ENCODE measurements at regions not wholly inside any gene's neighbourhood (a gene's known extent, or its start where the extent isn't known, plus 50 kb on each side); places are given as distances from the start of the nearest gene placed in this dataset.

DNA sequence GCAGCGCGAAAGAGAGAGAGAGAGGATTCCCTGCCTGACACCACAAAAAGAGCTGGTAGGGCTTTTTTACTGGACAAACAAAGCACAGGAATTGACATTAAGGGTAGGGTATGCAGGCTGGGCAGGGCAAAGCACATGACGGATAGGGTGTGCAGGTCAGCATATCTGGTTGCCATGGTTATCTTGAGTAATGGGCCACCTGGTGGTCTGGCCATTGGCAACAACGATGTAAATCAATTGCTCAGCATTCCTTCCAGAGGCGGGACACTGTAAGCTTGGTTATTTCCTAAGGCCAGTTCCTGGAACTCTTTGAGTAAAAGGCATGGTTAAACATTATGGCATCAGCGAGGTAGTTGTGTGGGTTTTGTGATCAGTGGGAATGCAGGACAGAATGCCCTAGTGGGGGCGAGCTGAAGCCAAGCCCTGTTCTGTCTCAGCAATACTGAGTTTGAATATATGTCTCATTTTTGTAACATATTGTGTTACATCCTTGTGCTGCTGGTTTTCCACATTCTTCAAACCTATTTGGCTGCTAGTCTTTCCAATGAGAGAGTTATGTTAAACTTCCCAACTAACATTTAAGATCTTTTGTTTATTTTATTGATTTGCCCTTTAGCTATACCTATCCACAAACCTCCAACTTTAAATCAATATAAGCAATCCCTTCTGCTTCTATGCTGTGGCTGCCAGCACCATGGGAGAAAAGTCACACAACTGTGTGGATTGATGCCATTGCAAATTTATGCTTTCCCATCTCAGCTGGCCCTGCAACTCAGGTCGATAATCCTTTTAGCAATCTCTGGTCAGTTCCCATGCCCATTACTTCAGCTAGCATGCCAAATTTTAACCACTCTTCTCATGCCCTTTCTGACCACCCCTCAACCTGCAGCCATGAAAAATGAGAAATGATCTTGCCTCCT lies 396.7 kb upstream of the PDE3A start:
- DNase-seq: no peak
- Histone ChIP-seq H3K9me3 (replicated peaks) (no peaks in the 10 kb centered on the region), H3K27ac (replicated peaks) (no peak overlapping the region), H3K27me3 (ENCODE audit: low read depth) (no peaks in the 10 kb centered on the region), H3K4me3 (no peak overlapping the region), H3K4me1 (peaks cover 16% of the 10 kb centered on the region), H3K36me3 (no peaks in the 10 kb centered on the region)
- TF ChIP-seq, protein P1, sequence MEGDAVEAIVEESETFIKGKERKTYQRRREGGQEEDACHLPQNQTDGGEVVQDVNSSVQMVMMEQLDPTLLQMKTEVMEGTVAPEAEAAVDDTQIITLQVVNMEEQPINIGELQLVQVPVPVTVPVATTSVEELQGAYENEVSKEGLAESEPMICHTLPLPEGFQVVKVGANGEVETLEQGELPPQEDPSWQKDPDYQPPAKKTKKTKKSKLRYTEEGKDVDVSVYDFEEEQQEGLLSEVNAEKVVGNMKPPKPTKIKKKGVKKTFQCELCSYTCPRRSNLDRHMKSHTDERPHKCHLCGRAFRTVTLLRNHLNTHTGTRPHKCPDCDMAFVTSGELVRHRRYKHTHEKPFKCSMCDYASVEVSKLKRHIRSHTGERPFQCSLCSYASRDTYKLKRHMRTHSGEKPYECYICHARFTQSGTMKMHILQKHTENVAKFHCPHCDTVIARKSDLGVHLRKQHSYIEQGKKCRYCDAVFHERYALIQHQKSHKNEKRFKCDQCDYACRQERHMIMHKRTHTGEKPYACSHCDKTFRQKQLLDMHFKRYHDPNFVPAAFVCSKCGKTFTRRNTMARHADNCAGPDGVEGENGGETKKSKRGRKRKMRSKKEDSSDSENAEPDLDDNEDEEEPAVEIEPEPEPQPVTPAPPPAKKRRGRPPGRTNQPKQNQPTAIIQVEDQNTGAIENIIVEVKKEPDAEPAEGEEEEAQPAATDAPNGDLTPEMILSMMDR (IDR thresholded peaks at IDR 0.05; ENCODE audit: borderline replicate concordance): no peak
- intact Hi-C loops (cut with micrococcal nuclease): no loop called here

DNA sequence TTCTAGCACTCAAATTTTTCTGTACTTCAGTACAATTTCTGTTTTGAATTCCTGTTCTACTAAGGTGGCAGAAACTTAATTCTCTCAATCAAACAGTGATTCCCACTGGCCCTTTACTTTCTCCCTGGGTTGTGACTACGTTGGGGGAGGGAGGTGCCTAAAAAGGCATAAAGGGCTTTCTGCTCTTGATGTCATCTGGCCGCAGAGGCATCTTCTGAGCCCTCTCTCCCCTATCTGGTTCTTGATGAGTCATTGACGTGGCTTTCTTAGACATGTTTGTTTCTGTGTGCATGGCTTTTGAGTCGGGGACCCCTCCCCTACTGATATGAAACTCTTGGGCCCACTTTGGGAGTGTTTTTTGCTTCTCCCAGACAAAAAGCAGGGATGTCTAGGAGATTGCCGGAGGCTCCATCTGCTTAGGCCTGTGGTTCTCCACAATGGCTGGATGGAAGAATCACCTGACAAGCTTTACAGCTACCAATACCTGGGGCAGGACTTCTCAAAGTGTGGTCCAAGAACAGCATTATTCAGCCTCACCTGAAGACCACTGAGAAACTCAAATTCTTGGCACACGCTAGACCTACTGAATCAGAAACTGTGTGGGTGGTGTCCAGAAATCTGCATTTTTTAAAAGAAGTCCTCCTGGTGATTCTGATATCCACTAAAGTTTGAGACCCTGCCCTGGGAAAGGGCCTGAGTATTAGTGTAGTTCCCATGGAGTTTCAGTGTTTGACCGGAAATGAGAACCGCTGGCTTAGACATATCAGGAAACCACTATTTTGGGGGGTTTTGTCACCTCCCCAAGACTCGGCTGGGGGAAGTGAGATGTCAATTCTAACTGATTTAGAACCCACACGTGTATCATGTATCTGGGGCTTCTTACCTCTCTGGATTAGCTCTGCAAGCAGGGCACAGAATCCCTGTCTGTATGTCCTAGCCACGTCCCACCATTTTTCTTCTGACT lies 395.7 kb upstream of the PDE3A start:
- intact Hi-C loops (cut with micrococcal nuclease): no loop called here
- no peak for DNase-seq
- Histone ChIP-seq H3K4me1 (peaks cover 16% of the 10 kb centered on the region), H3K27me3 (ENCODE audit: low read depth) (no peaks in the 10 kb centered on the region), H3K4me3 (no peak overlapping the region), H3K27ac (replicated peaks) (no peak overlapping the region), H3K9me3 (replicated peaks) (no peaks in the 10 kb centered on the region), H3K36me3 (no peaks in the 10 kb centered on the region)
- TF ChIP-seq, protein P1 (IDR thresholded peaks at IDR 0.05; ENCODE audit: borderline replicate concordance): no peak

DNA sequence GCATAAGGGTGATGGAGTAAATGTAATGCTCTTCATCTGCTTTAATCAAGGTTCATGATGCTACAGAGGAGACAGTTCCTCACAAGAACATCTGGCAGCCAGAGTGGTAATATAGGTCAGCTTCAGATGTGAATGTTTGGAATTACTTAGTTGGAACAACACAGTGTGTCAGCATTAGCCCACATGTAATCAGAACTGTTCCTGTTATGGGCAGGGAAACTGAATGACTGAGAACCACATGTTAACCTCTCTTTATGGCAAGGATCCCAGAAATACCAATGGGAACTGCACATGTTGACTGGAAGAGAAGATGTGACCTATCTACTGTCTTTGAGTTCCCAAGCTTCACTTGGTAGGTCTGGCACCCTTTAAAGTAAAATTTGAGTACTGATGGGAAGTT lies 390.1 kb upstream of the PDE3A start:
- Histone ChIP-seq H3K36me3 (no peaks in the 10 kb centered on the region), H3K27me3 (ENCODE audit: low read depth) (no peaks in the 10 kb centered on the region), H3K27ac (replicated peaks) (no peak overlapping the region), H3K9me3 (replicated peaks) (no peaks in the 10 kb centered on the region), H3K4me1 (peaks cover 8% of the 10 kb centered on the region), H3K4me3 (no peak overlapping the region)
- intact Hi-C loops (cut with micrococcal nuclease): no loop called here
- TF ChIP-seq, protein P1 (IDR thresholded peaks at IDR 0.05; ENCODE audit: borderline replicate concordance): no peak
- DNase-seq: no peak

DNA sequence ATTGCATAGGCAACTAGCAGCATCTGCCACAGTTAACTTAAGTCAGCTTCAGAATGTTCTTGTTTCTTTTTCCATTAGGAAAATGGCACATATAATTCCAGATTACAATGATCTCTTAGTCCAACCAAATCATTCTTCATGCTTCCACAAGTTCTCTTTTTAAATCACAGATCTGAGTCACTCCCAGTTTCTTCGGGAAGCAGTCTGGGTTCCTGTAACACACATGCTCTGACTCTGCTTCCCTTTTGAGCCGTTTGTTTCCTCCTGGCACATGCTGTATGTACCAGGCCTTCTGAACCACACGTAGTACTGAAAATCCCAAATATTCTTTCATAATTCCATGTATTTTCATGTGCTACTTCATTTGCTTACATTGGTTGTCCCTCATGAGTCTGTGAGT lies 388.8 kb upstream of the PDE3A start:
- Histone ChIP-seq H3K4me1 (peaks cover 8% of the 10 kb centered on the region), H3K36me3 (no peaks in the 10 kb centered on the region), H3K27me3 (ENCODE audit: low read depth) (no peaks in the 10 kb centered on the region), H3K27ac (replicated peaks) (no peak overlapping the region), H3K9me3 (replicated peaks) (no peaks in the 10 kb centered on the region), H3K4me3 (no peak overlapping the region)
- no peak for DNase-seq
- intact Hi-C loops (cut with micrococcal nuclease): no loop called here
- TF ChIP-seq, protein P1 (IDR thresholded peaks at IDR 0.05; ENCODE audit: borderline replicate concordance): no peak

DNA sequence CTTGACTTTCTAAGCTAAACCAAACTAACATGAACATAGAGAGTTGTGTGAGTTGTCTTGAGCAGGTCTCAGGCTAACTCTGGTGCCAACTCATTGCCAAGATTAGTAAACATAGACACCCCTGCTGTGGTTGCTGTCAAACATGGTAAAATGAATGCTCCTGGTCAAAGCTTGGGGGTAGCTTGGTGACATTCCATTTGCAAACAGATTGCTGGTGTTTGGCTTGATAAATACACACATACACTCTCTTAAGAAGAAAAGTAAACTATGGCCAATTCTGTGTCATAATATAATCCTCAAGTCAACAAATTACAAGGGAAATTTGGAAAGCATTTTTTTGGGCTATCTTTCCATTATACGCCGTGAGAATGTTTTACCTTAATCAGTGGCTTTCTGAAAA lies 386.4 kb upstream of the PDE3A start:
- Histone ChIP-seq H3K9me3 (replicated peaks) (no peaks in the 10 kb centered on the region), H3K27ac (replicated peaks) (no peak overlapping the region), H3K4me1 (peaks cover 8% of the 10 kb centered on the region), H3K36me3 (no peaks in the 10 kb centered on the region), H3K27me3 (ENCODE audit: low read depth) (no peaks in the 10 kb centered on the region), H3K4me3 (no peak overlapping the region)
- intact Hi-C loops (cut with micrococcal nuclease): no loop called here
- no peak for DNase-seq
- TF ChIP-seq, protein P1 (IDR thresholded peaks at IDR 0.05; ENCODE audit: borderline replicate concordance): no peak

All from left ventricle myocardium inferior (tissue), 1 donor.